Fibroblast of lung (primary cell): ENCODE measurements at regions not wholly inside any gene's neighbourhood (a gene's known extent, or its start where the extent isn't known, plus 50 kb on each side); places are given as distances from the start of the nearest gene placed in this dataset.

Experiments used
- DNase-seq, 2 donors: peaks; one replicate each; pipeline versions ENCODE4 v3.0.0 to v3.0.0-alpha.2; 2010; ENCODE audit warnings: low read depth in 2 of 2
- H2AFZ ChIP-seq: 2 replicates; pipeline ENCODE4 v1.5.1; 2012; ENCODE audit warnings: low read length, control low read depth, inconsistent platforms
- H3K27ac ChIP-seq: 2 replicates; pipeline ENCODE4 v1.5.1; 2011; ENCODE audit warnings: low read length, control low read depth; ENCODE audit not compliant: insufficient read depth
- H3K27me3 ChIP-seq: 2 replicates; pipeline ENCODE4 v1.5.1; 2011; ENCODE audit warnings: mild to moderate bottlenecking, low read length; ENCODE audit not compliant: control insufficient read depth, insufficient read depth
- H3K36me3 ChIP-seq: 2 replicates; pipeline ENCODE4 v1.5.1; 2011; ENCODE audit warnings: low read length; ENCODE audit not compliant: control insufficient read depth, insufficient read depth
- H3K4me1 ChIP-seq: 2 replicates; pipeline ENCODE4 v1.5.1; 2011; ENCODE audit warnings: low read length; ENCODE audit not compliant: control insufficient read depth, insufficient read depth; ENCODE audit errors: extremely low read depth
- H3K4me2 ChIP-seq: 2 replicates; pipeline ENCODE4 v1.5.1; 2011; ENCODE audit warnings: low read length, control low read depth; ENCODE audit not compliant: insufficient read depth; ENCODE audit errors: extremely low read depth
- H3K4me3 ChIP-seq, 4 experiments: fragments of 200-600 bp in 1 of 4; sonication (generic) in 1 of 4; replicated peaks in 1 of 4; 2 replicates each; pipeline ENCODE4 v1.5.1; 2011 to 2016; ENCODE audit warnings: low read length in 4 of 4, low read depth in 3 of 4, mild to moderate bottlenecking in 3 of 4, control low read depth in 2 of 4, inconsistent platforms in 1 of 4, mixed read lengths in 1 of 4; ENCODE audit not compliant: insufficient read depth in 1 of 4; ENCODE audit errors: control extremely low read depth in 1 of 4
- H3K79me2 ChIP-seq: 2 replicates; pipeline ENCODE4 v1.5.1; 2012; ENCODE audit warnings: mild to moderate bottlenecking, low read length, inconsistent platforms; ENCODE audit not compliant: control insufficient read depth, insufficient read depth
- H3K9ac ChIP-seq: 2 replicates; pipeline ENCODE4 v1.5.1; 2011; ENCODE audit warnings: mild to moderate bottlenecking, low read length, control low read depth; ENCODE audit not compliant: insufficient read depth
- H3K9me3 ChIP-seq: 2 replicates; pipeline ENCODE4 v1.5.1; 2012; ENCODE audit warnings: low read depth, low read length; ENCODE audit not compliant: control insufficient read depth, insufficient read depth
- H4K20me1 ChIP-seq: 2 replicates; pipeline ENCODE4 v1.5.1; 2011; ENCODE audit warnings: low read length; ENCODE audit not compliant: control insufficient read depth, insufficient read depth; ENCODE audit errors: extremely low read depth
- EZH2 ChIP-seq: IDR thresholded peaks from 2 replicates; pipeline ENCODE4 v1.5.1; 2012; ENCODE audit warnings: low read length, control low read depth, mild to moderate bottlenecking; ENCODE audit errors: missing control alignments
- TF ChIP-seq, protein P1 (sequence below), 2 donors: IDR thresholded peaks in 1 of 2; conservative IDR thresholded peaks in 1 of 2; 1 replicate in 1 of 2; 2 replicates in 1 of 2; pipeline ENCODE4 v1.5.1; 2011 to 2012; ENCODE audit warnings: low read length in 2 of 2, control low read depth in 1 of 2, inconsistent platforms in 1 of 2, low read depth in 1 of 2, mild to moderate bottlenecking in 1 of 2

DNA sequence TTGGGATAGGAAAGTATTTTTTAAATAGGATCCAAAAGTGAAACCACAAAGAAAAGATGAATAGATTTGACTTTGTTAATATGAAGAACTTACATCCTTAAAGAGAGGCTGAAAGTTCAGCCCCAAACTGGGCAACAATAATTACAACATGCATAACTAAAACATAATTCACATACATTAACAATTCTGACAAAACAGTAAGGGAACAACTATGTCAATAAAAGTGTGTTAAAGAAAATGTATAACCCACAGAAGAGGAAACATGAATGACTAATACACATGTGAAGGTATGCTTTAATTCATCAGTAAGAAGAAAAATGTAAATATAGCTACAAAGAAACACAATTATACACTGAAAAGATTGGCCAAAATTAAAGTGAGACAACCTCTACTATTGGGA is 1597.6 kb upstream of the MIR17HG start:
- no peak overlapping the region for H3K9ac ChIP-seq
- no peaks in the 10 kb centered on the region for H3K36me3 ChIP-seq
- no peak overlapping the region for H3K4me2 ChIP-seq
- DNase-seq: peak; percentile 11 to 23
- no peaks in the 10 kb centered on the region for H3K4me1 ChIP-seq
- H4K20me1 ChIP-seq: no peaks in the 10 kb centered on the region
- TF ChIP-seq EZH2: no peak
- TF ChIP-seq, protein P1, sequence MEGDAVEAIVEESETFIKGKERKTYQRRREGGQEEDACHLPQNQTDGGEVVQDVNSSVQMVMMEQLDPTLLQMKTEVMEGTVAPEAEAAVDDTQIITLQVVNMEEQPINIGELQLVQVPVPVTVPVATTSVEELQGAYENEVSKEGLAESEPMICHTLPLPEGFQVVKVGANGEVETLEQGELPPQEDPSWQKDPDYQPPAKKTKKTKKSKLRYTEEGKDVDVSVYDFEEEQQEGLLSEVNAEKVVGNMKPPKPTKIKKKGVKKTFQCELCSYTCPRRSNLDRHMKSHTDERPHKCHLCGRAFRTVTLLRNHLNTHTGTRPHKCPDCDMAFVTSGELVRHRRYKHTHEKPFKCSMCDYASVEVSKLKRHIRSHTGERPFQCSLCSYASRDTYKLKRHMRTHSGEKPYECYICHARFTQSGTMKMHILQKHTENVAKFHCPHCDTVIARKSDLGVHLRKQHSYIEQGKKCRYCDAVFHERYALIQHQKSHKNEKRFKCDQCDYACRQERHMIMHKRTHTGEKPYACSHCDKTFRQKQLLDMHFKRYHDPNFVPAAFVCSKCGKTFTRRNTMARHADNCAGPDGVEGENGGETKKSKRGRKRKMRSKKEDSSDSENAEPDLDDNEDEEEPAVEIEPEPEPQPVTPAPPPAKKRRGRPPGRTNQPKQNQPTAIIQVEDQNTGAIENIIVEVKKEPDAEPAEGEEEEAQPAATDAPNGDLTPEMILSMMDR (conservative IDR thresholded peaks at IDR 0.05 in 1 of 2, IDR thresholded peaks at IDR 0.05 in 1 of 2; ENCODE audit: low read depth in 1 of 2, low read length in 2 of 2): no peak
- no peak overlapping the region for H3K27ac ChIP-seq
- no peaks in the 10 kb centered on the region for H3K27me3 ChIP-seq
- no peak overlapping the region for H3K4me3 ChIP-seq
- no peak overlapping the region for H2AFZ ChIP-seq
- H3K79me2 ChIP-seq: no peaks in the 10 kb centered on the region
- H3K9me3 ChIP-seq: no peaks in the 10 kb centered on the region

DNA sequence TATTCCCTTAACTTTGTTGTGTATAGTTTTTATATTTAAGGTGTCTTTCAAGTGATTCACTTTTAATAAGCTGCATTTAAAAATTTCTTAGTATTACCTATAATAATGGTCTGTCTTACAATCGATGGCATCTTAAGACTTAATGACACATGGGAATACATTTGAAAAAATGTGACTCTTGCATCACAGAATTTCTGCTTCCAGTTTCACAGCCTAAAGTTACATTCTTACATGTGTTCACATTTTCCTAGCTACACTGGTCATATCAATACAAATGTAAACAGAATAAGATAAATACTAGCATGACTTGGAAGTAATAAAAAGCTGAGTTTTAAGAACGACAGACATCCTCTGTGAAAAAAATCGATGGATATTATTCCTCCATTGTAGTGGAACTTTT is 1597.1 kb upstream of the MIR17HG start:
- TF ChIP-seq EZH2: no peak
- TF ChIP-seq, protein P1 (conservative IDR thresholded peaks at IDR 0.05 in 1 of 2, IDR thresholded peaks at IDR 0.05 in 1 of 2; ENCODE audit: low read depth in 1 of 2, low read length in 2 of 2): no peak
- no peak overlapping the region for H3K4me2 ChIP-seq
- H3K4me3 ChIP-seq: no peak overlapping the region
- peak in 1 of 2 donors; percentile 16 for DNase-seq
- no peaks in the 10 kb centered on the region for H3K36me3 ChIP-seq
- no peaks in the 10 kb centered on the region for H3K9me3 ChIP-seq
- no peaks in the 10 kb centered on the region for H3K4me1 ChIP-seq
- H3K9ac ChIP-seq: no peak overlapping the region
- no peaks in the 10 kb centered on the region for H4K20me1 ChIP-seq
- H3K27ac ChIP-seq: no peak overlapping the region
- H2AFZ ChIP-seq: no peak overlapping the region
- no peaks in the 10 kb centered on the region for H3K79me2 ChIP-seq
- no peaks in the 10 kb centered on the region for H3K27me3 ChIP-seq

DNA sequence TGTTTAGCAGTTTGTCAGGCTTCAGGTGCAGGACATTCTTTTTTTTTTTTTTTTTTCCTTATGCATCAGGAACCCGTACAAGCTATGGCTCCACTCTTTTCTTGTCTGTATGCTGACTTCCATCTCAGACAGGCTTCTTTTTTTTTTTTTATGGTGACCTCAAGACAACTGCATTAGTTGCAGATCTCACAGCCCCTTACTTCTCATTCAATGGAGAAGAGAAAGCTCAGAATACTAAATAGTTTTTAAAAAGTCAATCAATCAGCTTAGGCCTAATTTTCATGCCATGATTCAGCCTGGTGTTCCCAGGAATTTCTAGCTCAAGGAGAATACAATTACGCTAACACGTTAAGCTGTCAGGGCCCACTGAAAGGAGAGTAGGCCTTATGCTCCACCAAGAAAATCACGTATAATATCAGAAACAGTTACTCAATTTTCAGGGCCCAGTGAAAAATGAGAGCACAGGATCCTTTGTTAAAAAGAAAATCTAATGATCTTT is 1596.0 kb upstream of the MIR17HG start:
- Histone ChIP-seq H3K9ac (no peak overlapping the region), H3K4me1 (no peaks in the 10 kb centered on the region), H3K27ac (no peak overlapping the region), H3K36me3 (no peaks in the 10 kb centered on the region), H3K79me2 (no peaks in the 10 kb centered on the region), H4K20me1 (no peaks in the 10 kb centered on the region), H3K4me2 (no peak overlapping the region), H3K4me3 (no peak overlapping the region), H2AFZ (no peak overlapping the region), H3K27me3 (no peaks in the 10 kb centered on the region), H3K9me3 (no peaks in the 10 kb centered on the region)
- no peak for DNase-seq
- TF ChIP-seq, protein P1 (conservative IDR thresholded peaks at IDR 0.05 in 1 of 2, IDR thresholded peaks at IDR 0.05 in 1 of 2; ENCODE audit: low read depth in 1 of 2, low read length in 2 of 2): no peak
- TF ChIP-seq EZH2: no peak
